Activated CD8-positive, alpha-beta memory T cell treated with anti-CD3 and anti-CD28 coated beads, Interleukin-2, amount 10 ng/mL, durations not matched to agents 7 days and 5 days (primary cell): ENCODE measurements at regions not wholly inside any gene's neighbourhood (a gene's known extent, or its start where the extent isn't known, plus 50 kb on each side); places are given as distances from the start of the nearest gene placed in this dataset.

Experiments used
- ATAC-seq: fragments of 150-1000 bp; cut with Tn5 transposase; one replicate; pipeline ENCODE4 v1.10.0; 2021; ENCODE audit warnings: moderate library complexity
- CTCF ChIA-PET: fragments of 350-600 bp; sonication (Branson Sonifier 250); formaldehyde crosslinking; loops from one replicate; lab custom pipeline; 2021; ENCODE audit warnings: antibody characterized with exemption; lab: Charles Lee
- DNase-seq: peaks from one replicate; pipeline ENCODE4 v3.0.0-alpha.2; 2020
- H3K27ac Mint-ChIP-seq: one replicate; pipeline ENCODE4 v1.8.0; 2021; ENCODE audit warnings: mild to moderate bottlenecking, mixed read lengths
- H3K27me3 Mint-ChIP-seq: one replicate; pipeline ENCODE4 v1.8.0; 2021; ENCODE audit warnings: mixed read lengths
- H3K36me3 Mint-ChIP-seq: one replicate; pipeline ENCODE4 v1.8.0; 2021; ENCODE audit warnings: mild to moderate bottlenecking, mixed read lengths
- H3K4me1 Mint-ChIP-seq: one replicate; pipeline ENCODE4 v1.8.0; 2021; ENCODE audit warnings: mixed read lengths
- H3K4me3 Mint-ChIP-seq: one replicate; pipeline ENCODE4 v1.8.0; 2021; ENCODE audit warnings: mild to moderate bottlenecking, moderate library complexity, mixed read lengths
- H3K9me3 Mint-ChIP-seq: one replicate; pipeline ENCODE4 v1.8.0; 2022; ENCODE audit warnings: low read depth, mixed read lengths

GRCh38 chr4:115759231-115759630 lies 645.8 kb upstream of the NDST4 start:
- Mint-ChIP-seq H3K4me1 (no peaks in the 10 kb centered on the region), H3K4me3 (no peak overlapping the region), H3K27ac (no peak overlapping the region), H3K27me3 (no peaks in the 10 kb centered on the region), H3K9me3 (peaks cover 2% of the 10 kb centered on the region), H3K36me3 (no peaks in the 10 kb centered on the region)
- ATAC-seq (no peak), DNase-seq (no peak)
- CTCF ChIA-PET, result no interaction called here

- CTCF ChIA-PET, result no interaction called here
- no peaks in the 10 kb centered on the region for H3K27me3 Mint-ChIP-seq
- H3K4me1 Mint-ChIP-seq, result no peaks in the 10 kb centered on the region
- no peaks in the 10 kb centered on the region for H3K36me3 Mint-ChIP-seq
- ATAC-seq (no peak), DNase-seq (no peak)
- no peak overlapping the region for H3K4me3 Mint-ChIP-seq
- peaks cover 5% of the 10 kb centered on the region for H3K9me3 Mint-ChIP-seq
- no peak overlapping the region for H3K27ac Mint-ChIP-seq
These were observed 636.0 kb upstream of the NDST4 start for GRCh38 chr4:115749404-115749803.

- no peaks in the 10 kb centered on the region for H3K36me3 Mint-ChIP-seq
- H3K27me3 Mint-ChIP-seq, result no peaks in the 10 kb centered on the region
- no peak for DNase-seq
- CTCF ChIA-PET, result no interaction called here
- no peaks in the 10 kb centered on the region for H3K9me3 Mint-ChIP-seq
- no peak overlapping the region for H3K4me3 Mint-ChIP-seq
- H3K27ac Mint-ChIP-seq, result no peak overlapping the region
- ATAC-seq, result no peak
- H3K4me1 Mint-ChIP-seq, result no peaks in the 10 kb centered on the region
These were observed 627.4 kb upstream of the NDST4 start for GRCh38 chr4:115740806-115741205.

GRCh38 chr4:115729739-115730266 lies 616.4 kb upstream of the NDST4 start:
- CTCF ChIA-PET, result no interaction called here
- Mint-ChIP-seq H3K4me1 (no peaks in the 10 kb centered on the region), H3K4me3 (no peak overlapping the region), H3K27me3 (no peaks in the 10 kb centered on the region), H3K36me3 (no peaks in the 10 kb centered on the region), H3K27ac (no peak overlapping the region), H3K9me3 (peaks cover 5% of the 10 kb centered on the region)
- ATAC-seq (no peak), DNase-seq (no peak)

- CTCF ChIA-PET, result no interaction called here
- Mint-ChIP-seq H3K27me3 (no peaks in the 10 kb centered on the region), H3K4me1 (no peaks in the 10 kb centered on the region), H3K4me3 (no peak overlapping the region), H3K27ac (no peak overlapping the region), H3K36me3 (no peaks in the 10 kb centered on the region), H3K9me3 (peaks cover 2% of the 10 kb centered on the region)
- DNase-seq (no peak), ATAC-seq (no peak)
These were observed 610.2 kb upstream of the NDST4 start for GRCh38 chr4:115723621-115724020.

- no peaks in the 10 kb centered on the region for H3K4me1 Mint-ChIP-seq
- H3K27ac Mint-ChIP-seq, result no peak overlapping the region
- peaks cover 2% of the 10 kb centered on the region for H3K9me3 Mint-ChIP-seq
- CTCF ChIA-PET, result no interaction called here
- no peaks in the 10 kb centered on the region for H3K27me3 Mint-ChIP-seq
- no peak overlapping the region for H3K4me3 Mint-ChIP-seq
- no peaks in the 10 kb centered on the region for H3K36me3 Mint-ChIP-seq
- no peak for ATAC-seq
- DNase-seq, result no peak
These were observed 607.2 kb upstream of the NDST4 start for GRCh38 chr4:115720611-115721010.

- no peak for ATAC-seq
- CTCF ChIA-PET, result no interaction called here
- Mint-ChIP-seq H3K27ac (no peak overlapping the region), H3K4me3 (no peak overlapping the region), H3K4me1 (no peaks in the 10 kb centered on the region), H3K36me3 (no peaks in the 10 kb centered on the region), H3K27me3 (no peaks in the 10 kb centered on the region), H3K9me3 (no peaks in the 10 kb centered on the region)
- DNase-seq, result no peak
These were observed 598.2 kb upstream of the NDST4 start for GRCh38 chr4:115711575-115711974.

GRCh38 chr4:115688961-115689360 lies 575.5 kb upstream of the NDST4 start:
- CTCF ChIA-PET, result no interaction called here
- Mint-ChIP-seq H3K4me3 (no peak overlapping the region), H3K9me3 (peaks cover 4% of the 10 kb centered on the region), H3K36me3 (no peaks in the 10 kb centered on the region), H3K27ac (no peak overlapping the region), H3K27me3 (no peaks in the 10 kb centered on the region), H3K4me1 (no peaks in the 10 kb centered on the region)
- ATAC-seq (no peak), DNase-seq (no peak)

- H3K9me3 Mint-ChIP-seq, result peaks cover 4% of the 10 kb centered on the region
- no peak for DNase-seq
- H3K4me3 Mint-ChIP-seq, result no peak overlapping the region
- H3K27ac Mint-ChIP-seq, result no peak overlapping the region
- no peaks in the 10 kb centered on the region for H3K36me3 Mint-ChIP-seq
- H3K27me3 Mint-ChIP-seq, result no peaks in the 10 kb centered on the region
- no peak for ATAC-seq
- no peaks in the 10 kb centered on the region for H3K4me1 Mint-ChIP-seq
- CTCF ChIA-PET, result no interaction called here
These were observed 573.8 kb upstream of the NDST4 start for GRCh38 chr4:115687052-115687755.

- Mint-ChIP-seq H3K27me3 (no peaks in the 10 kb centered on the region), H3K4me3 (no peak overlapping the region), H3K4me1 (no peaks in the 10 kb centered on the region), H3K36me3 (no peaks in the 10 kb centered on the region), H3K27ac (no peak overlapping the region), H3K9me3 (peaks cover 9% of the 10 kb centered on the region)
- DNase-seq (no peak), ATAC-seq (no peak)
- CTCF ChIA-PET, result no interaction called here
These were observed 565.1 kb upstream of the NDST4 start for GRCh38 chr4:115678425-115678941.

GRCh38 chr4:115675719-115676118 lies 562.3 kb upstream of the NDST4 start:
- CTCF ChIA-PET, result no interaction called here
- Mint-ChIP-seq H3K27me3 (no peaks in the 10 kb centered on the region), H3K4me1 (no peaks in the 10 kb centered on the region), H3K9me3 (peaks cover 9% of the 10 kb centered on the region), H3K4me3 (no peak overlapping the region), H3K36me3 (no peaks in the 10 kb centered on the region), H3K27ac (no peak overlapping the region)
- no peak for DNase-seq
- ATAC-seq, result no peak

- Mint-ChIP-seq H3K4me1 (no peaks in the 10 kb centered on the region), H3K36me3 (no peaks in the 10 kb centered on the region), H3K27ac (no peak overlapping the region), H3K27me3 (no peaks in the 10 kb centered on the region), H3K4me3 (no peak overlapping the region), H3K9me3 (peaks cover 9% of the 10 kb centered on the region)
- ATAC-seq (no peak), DNase-seq (no peak)
- CTCF ChIA-PET, result no interaction called here
These were observed 561.1 kb upstream of the NDST4 start for GRCh38 chr4:115674485-115674884.

- CTCF ChIA-PET, result no interaction called here
- Mint-ChIP-seq H3K27ac (no peak overlapping the region), H3K4me1 (no peaks in the 10 kb centered on the region), H3K4me3 (no peak overlapping the region), H3K27me3 (no peaks in the 10 kb centered on the region), H3K9me3 (peaks cover under 1% of the 10 kb centered on the region), H3K36me3 (no peaks in the 10 kb centered on the region)
- DNase-seq, result no peak
- no peak for ATAC-seq
These were observed 558.2 kb upstream of the NDST4 start for GRCh38 chr4:115671581-115671980.

- no peak for DNase-seq
- Mint-ChIP-seq H3K27me3 (no peaks in the 10 kb centered on the region), H3K27ac (no peak overlapping the region), H3K4me3 (no peak overlapping the region), H3K4me1 (no peaks in the 10 kb centered on the region), H3K36me3 (no peaks in the 10 kb centered on the region), H3K9me3 (no peaks in the 10 kb centered on the region)
- ATAC-seq, result no peak
- CTCF ChIA-PET, result no interaction called here
These were observed 557.5 kb upstream of the NDST4 start for GRCh38 chr4:115670930-115671329.
